Suprapubic skin (tissue), 4 donors: ENCODE measurements at regions not wholly inside any gene's neighbourhood (a gene's known extent, or its start where the extent isn't known, plus 50 kb on each side); places are given as distances from the start of the nearest gene placed in this dataset.

ENCODE experiments used
- DNase-seq, 2 donors: peaks; one replicate each; pipeline ENCODE4 v3.0.0-alpha.2; 2019; ENCODE audit warnings: low spot score in 2 of 2
- H3K27ac ChIP-seq: fragments of 200-600 bp; sonication (generic); one replicate; pipeline ENCODE4 v1.5.1; 2019
- H3K27me3 ChIP-seq: fragments of 200-600 bp; sonication (generic); one replicate; pipeline ENCODE4 v1.5.1; 2019
- H3K36me3 ChIP-seq: fragments of 200-600 bp; sonication (generic); one replicate; pipeline ENCODE4 v1.5.1; 2019
- H3K4me1 ChIP-seq: fragments of 200-600 bp; sonication (generic); one replicate; pipeline ENCODE4 v1.5.1; 2019
- H3K4me3 ChIP-seq: fragments of 200-600 bp; sonication (generic); one replicate; pipeline ENCODE4 v1.5.1; 2019; ENCODE audit warnings: mild to moderate bottlenecking
- H3K9me3 ChIP-seq: fragments of 200-600 bp; sonication (generic); one replicate; pipeline ENCODE4 v1.5.1; 2019
- EP300 ChIP-seq: sonication (generic); formaldehyde crosslinking; IDR thresholded peaks from one replicate; pipeline ENCODE4 v1.6.1; 2017; ENCODE audit warnings: antibody characterized with exemption
- POLR2A ChIP-seq, 2 donors: fragments of 450-650 bp; IDR thresholded peaks; one replicate each; pipeline ENCODE4 v1.6.1; 2017; ENCODE audit warnings: antibody characterized with exemption in 2 of 2, mild to moderate bottlenecking in 2 of 2, moderate library complexity in 2 of 2
- POLR2AphosphoS5 ChIP-seq, 3 donors: sonication (generic); formaldehyde crosslinking; IDR thresholded peaks; one replicate each; pipeline ENCODE4 v1.6.1; 2017; ENCODE audit warnings: antibody characterized with exemption in 3 of 3
- WGBS: methylation state at CpG from one replicate; pipeline ENCODE4 v1.1.5; 2018; 5-methylcytosine and 5-hydroxymethylcytosine counted together
- TF ChIP-seq, protein P1 (sequence below), 2 donors: fragments of 200-600 bp in 1 of 2; fragments of 450-650 bp in 1 of 2; sonication (generic) in 1 of 2; IDR thresholded peaks; one replicate each; pipeline ENCODE4 v1.5.1; 2016 to 2019; ENCODE audit warnings: antibody characterized with exemption in 2 of 2, mild to moderate bottlenecking in 1 of 2, moderate library complexity in 1 of 2

GRCh38 chr20:11522366-11522741, 395.3 kb upstream of the BTBD3 start:
- no peaks in the 10 kb centered on the region for H3K9me3 ChIP-seq
- H3K36me3 ChIP-seq = no peaks in the 10 kb centered on the region
- no peaks in the 10 kb centered on the region for H3K4me1 ChIP-seq
- 60% methylated on average over 2 of the region's 2 CpGs for WGBS
- no peak for TF ChIP-seq POLR2A (IDR thresholded peaks at IDR 0.05)
- no peak for TF ChIP-seq EP300
- TF ChIP-seq, protein P1, sequence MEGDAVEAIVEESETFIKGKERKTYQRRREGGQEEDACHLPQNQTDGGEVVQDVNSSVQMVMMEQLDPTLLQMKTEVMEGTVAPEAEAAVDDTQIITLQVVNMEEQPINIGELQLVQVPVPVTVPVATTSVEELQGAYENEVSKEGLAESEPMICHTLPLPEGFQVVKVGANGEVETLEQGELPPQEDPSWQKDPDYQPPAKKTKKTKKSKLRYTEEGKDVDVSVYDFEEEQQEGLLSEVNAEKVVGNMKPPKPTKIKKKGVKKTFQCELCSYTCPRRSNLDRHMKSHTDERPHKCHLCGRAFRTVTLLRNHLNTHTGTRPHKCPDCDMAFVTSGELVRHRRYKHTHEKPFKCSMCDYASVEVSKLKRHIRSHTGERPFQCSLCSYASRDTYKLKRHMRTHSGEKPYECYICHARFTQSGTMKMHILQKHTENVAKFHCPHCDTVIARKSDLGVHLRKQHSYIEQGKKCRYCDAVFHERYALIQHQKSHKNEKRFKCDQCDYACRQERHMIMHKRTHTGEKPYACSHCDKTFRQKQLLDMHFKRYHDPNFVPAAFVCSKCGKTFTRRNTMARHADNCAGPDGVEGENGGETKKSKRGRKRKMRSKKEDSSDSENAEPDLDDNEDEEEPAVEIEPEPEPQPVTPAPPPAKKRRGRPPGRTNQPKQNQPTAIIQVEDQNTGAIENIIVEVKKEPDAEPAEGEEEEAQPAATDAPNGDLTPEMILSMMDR (IDR thresholded peaks at IDR 0.05) = no peak
- TF ChIP-seq POLR2AphosphoS5 (IDR thresholded peaks at IDR 0.05) = no peak
- no peak overlapping the region for H3K27ac ChIP-seq
- no peaks in the 10 kb centered on the region for H3K27me3 ChIP-seq
- H3K4me3 ChIP-seq = no peak overlapping the region
- no peak for DNase-seq

GRCh38 chr20:11529047-11529446, 388.6 kb upstream of the BTBD3 start:
- Histone ChIP-seq H3K36me3 (no peaks in the 10 kb centered on the region), H3K4me3 (no peak overlapping the region), H3K9me3 (peaks cover 22% of the 10 kb centered on the region), H3K4me1 (no peaks in the 10 kb centered on the region), H3K27ac (no peak overlapping the region), H3K27me3 (no peaks in the 10 kb centered on the region)
- DNase-seq = no peak
- TF ChIP-seq POLR2A (IDR thresholded peaks at IDR 0.05) (no peak), POLR2AphosphoS5 (IDR thresholded peaks at IDR 0.05) (no peak), EP300 (no peak)
- TF ChIP-seq, protein P1 (IDR thresholded peaks at IDR 0.05) = no peak
- 90% methylated on average over 4 of the region's 4 CpGs for WGBS

- H3K9me3 ChIP-seq = peaks cover 2% of the 10 kb centered on the region
- H3K27me3 ChIP-seq = no peaks in the 10 kb centered on the region
- WGBS = 39% methylated on average over 2 of the region's 2 CpGs
- H3K4me1 ChIP-seq = no peaks in the 10 kb centered on the region
- no peak overlapping the region for H3K27ac ChIP-seq
- no peaks in the 10 kb centered on the region for H3K36me3 ChIP-seq
- DNase-seq = no peak
- no peak overlapping the region for H3K4me3 ChIP-seq
- TF ChIP-seq, protein P1 (IDR thresholded peaks at IDR 0.05) = no peak
- TF ChIP-seq EP300 = no peak
- TF ChIP-seq POLR2AphosphoS5 (IDR thresholded peaks at IDR 0.05) = no peak
- no peak for TF ChIP-seq POLR2A (IDR thresholded peaks at IDR 0.05)
These were observed 380.7 kb upstream of the BTBD3 start for GRCh38 chr20:11537032-11537431.

DNA sequence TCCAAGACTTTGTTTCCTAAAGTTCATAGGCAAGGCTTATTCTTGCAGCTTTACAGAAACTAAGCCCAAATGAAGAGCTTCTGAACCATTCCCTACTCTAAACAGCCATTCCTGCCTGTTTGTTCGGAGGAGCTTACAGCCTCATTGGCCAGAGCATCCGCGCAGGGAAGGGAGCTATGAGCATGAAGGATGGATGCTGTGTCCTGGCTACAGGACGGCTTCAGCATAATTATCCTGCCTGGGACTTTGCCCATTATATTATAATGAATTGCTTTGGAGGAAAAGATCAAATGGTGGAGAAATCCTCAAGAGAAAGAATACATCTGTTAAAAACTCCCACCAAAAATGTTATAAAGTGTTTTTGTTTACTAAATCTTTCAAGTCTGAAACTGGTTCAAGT, 378.2 kb upstream of the BTBD3 start:
- no peak overlapping the region for H3K27ac ChIP-seq
- H3K27me3 ChIP-seq = no peaks in the 10 kb centered on the region
- TF ChIP-seq EP300 (no peak), POLR2AphosphoS5 (IDR thresholded peaks at IDR 0.05) (no peak), POLR2A (IDR thresholded peaks at IDR 0.05) (no peak)
- TF ChIP-seq, protein P1 (IDR thresholded peaks at IDR 0.05) = no peak
- peaks cover 12% of the 10 kb centered on the region for H3K4me1 ChIP-seq
- no peaks in the 10 kb centered on the region for H3K9me3 ChIP-seq
- no peak for DNase-seq
- no peak overlapping the region for H3K4me3 ChIP-seq
- 64% methylated on average over 4 of the region's 4 CpGs for WGBS
- no peaks in the 10 kb centered on the region for H3K36me3 ChIP-seq

- WGBS = 88% methylated on average over 3 of the region's 3 CpGs
- Histone ChIP-seq H3K9me3 (no peaks in the 10 kb centered on the region), H3K27ac (no peak overlapping the region), H3K27me3 (no peaks in the 10 kb centered on the region), H3K4me3 (no peak overlapping the region), H3K36me3 (no peaks in the 10 kb centered on the region), H3K4me1 (peaks cover 12% of the 10 kb centered on the region)
- TF ChIP-seq, protein P1 (IDR thresholded peaks at IDR 0.05) = no peak
- TF ChIP-seq EP300 (no peak), POLR2A (IDR thresholded peaks at IDR 0.05) (no peak), POLR2AphosphoS5 (IDR thresholded peaks at IDR 0.05) (no peak)
- DNase-seq = no peak
These were observed 377.1 kb upstream of the BTBD3 start for GRCh38 chr20:11540558-11540957.
